Stimulated activated naive CD8-positive, alpha-beta T cell treated with anti-CD3 and anti-CD28 coated beads, Interleukin-15, amount 100 ng/mL, for 72 hours (primary cell): ENCODE measurements at regions not wholly inside any gene's neighbourhood (a gene's known extent, or its start where the extent isn't known, plus 50 kb on each side); places are given as distances from the start of the nearest gene placed in this dataset.

ENCODE experiments used
- ATAC-seq: fragments of 150-1000 bp; cut with Tn5 transposase; 2 replicates; pipeline ENCODE4 v1.10.0; 2021; ENCODE audit warnings: mild to moderate bottlenecking, moderate library complexity
- DNase-seq, 2 donors: peaks; one replicate each; pipeline ENCODE4 v3.0.0; 2021 to 2022
- H3K27ac Mint-ChIP-seq, 2 donors: one replicate each; pipeline ENCODE4 v1.8.0; 2022; ENCODE audit warnings: mild to moderate bottlenecking in 2 of 2, mixed read lengths in 2 of 2, moderate library complexity in 2 of 2
- H3K27me3 Mint-ChIP-seq: one replicate; pipeline ENCODE4 v1.8.0; 2022; ENCODE audit warnings: mixed read lengths
- H3K4me1 Mint-ChIP-seq: one replicate; pipeline ENCODE4 v1.8.0; 2022; ENCODE audit warnings: mild to moderate bottlenecking, mixed read lengths
- H3K4me3 Mint-ChIP-seq, 2 donors: one replicate each; pipeline ENCODE4 v1.8.0; 2022; ENCODE audit warnings: mild to moderate bottlenecking in 2 of 2, mixed read lengths in 2 of 2, moderate library complexity in 1 of 2
- H3K9me3 Mint-ChIP-seq, 2 donors: one replicate each; pipeline ENCODE4 v1.8.0; 2022; ENCODE audit warnings: mixed read lengths in 2 of 2

DNA sequence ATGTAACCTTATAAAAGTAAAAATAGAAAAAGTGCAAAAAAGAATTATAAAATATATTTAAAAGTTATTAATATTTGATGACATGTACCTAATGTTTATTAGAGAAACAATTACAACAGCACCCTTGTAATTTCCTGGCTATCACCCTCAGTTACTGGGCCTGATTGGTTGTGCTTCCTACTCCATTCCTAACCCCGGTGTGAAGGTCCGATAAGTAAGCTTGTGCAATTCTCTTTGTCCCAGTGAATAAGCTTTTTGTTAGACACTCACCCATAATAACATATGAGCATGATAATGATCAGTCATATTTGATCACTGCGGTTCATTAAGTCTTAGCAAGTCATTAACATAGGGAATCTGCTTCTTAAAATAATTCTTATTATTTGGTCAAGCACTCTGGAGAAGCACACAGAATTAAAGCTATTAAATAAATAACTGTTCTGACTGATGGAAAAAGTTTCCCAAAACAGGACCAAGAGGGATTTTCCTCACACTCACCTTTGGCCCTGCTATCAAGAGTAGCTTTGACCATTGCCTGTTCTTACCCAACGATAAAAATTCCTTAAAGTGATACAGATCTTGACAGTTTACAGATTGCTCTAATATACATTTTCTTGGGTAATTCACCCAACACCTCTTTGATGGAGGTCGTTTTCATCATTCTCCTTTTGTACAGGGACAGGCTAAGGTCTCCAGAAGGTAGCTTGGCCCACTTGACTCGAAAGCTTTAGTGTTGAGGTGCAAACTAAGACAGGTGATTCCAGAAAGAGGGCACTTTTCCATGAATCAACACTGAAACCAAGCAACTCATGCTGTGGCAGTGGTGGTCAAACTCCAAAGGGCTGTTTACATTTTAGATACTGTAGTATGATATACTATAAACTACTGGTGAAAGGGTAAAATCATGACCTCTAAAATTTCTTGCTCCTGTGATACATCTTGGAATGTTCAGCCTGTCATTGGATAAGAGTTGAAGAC is 543.0 kb upstream of the KCNMB2 start:
- ATAC-seq (no peak), DNase-seq (no peak)
- no peaks in the 10 kb centered on the region for H3K27me3 Mint-ChIP-seq
- H3K9me3 Mint-ChIP-seq: peaks cover 0 to under 1% of the 10 kb centered on the region in 2 donors
- no peak overlapping the region for H3K27ac Mint-ChIP-seq
- no peak overlapping the region for H3K4me3 Mint-ChIP-seq
- peaks cover 41% of the 10 kb centered on the region for H3K4me1 Mint-ChIP-seq

DNA sequence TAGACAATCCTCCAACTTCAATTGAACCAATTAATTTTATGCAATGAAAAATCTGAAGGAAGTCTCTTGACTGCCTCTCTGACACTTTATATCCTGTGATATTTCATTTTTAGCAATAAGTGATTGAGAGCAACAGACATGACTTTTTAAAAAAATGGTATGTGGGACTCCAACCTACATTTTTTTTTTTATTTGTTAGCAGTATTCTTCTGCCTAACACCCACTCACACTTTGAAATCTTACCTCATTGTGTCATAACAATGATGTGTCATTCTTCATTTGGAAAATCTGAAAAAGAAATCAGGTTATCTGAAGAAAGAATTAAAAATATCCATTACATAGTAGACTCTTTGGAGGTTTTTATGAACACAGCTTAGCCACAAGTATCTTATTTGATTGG is 541.3 kb upstream of the KCNMB2 start:
- Mint-ChIP-seq H3K4me3 (peak overlapping the region; percentile 4 to 26), H3K27me3 (no peaks in the 10 kb centered on the region), H3K27ac (peak overlapping the region; percentile 83 to 90), H3K9me3 (peaks cover 8 to 17% of the 10 kb centered on the region in 2 donors), H3K4me1 (peaks cover 49% of the 10 kb centered on the region)
- DNase-seq: no peak
- peak; percentile 53 for ATAC-seq

DNA sequence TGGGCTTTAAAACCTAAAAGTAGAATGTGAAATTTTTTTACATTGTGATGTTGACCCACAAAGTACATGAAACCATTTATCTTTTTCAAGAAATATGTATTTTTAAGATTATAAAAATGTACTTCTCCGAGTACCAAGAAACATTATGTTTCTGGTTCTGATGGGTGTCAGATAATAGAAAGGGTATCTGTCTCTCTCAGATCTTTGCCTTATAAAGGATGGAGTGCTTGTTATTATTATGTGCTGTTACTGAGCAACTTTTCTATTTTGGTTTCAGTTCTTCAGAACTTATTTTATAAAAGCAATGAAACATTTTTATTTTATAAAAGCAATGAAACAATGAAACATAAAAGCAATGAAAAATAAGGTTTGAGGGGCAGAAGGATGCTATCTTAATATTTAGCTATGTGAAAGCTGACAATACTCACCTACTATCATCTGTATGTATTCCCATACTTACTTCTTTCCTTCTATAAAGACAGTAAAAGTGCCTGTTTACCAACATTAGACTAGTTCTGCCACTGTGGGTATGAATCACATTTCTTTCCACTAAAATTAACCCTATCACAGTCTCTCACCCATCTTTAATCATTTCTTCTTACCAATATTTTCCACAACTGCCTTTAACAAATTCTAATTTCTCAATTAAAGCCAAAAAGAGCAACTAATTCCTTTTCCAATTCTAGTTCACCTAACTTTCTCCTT is 540.7 kb upstream of the KCNMB2 start:
- Mint-ChIP-seq H3K4me1 (peaks cover 49% of the 10 kb centered on the region), H3K4me3 (peak overlapping the region; percentile 14 to 27), H3K27ac (peak overlapping the region; percentile 83 to 84), H3K9me3 (peaks cover 11 to 22% of the 10 kb centered on the region in 2 donors), H3K27me3 (no peaks in the 10 kb centered on the region)
- ATAC-seq (peak; percentile 80), DNase-seq (no peak)

DNA sequence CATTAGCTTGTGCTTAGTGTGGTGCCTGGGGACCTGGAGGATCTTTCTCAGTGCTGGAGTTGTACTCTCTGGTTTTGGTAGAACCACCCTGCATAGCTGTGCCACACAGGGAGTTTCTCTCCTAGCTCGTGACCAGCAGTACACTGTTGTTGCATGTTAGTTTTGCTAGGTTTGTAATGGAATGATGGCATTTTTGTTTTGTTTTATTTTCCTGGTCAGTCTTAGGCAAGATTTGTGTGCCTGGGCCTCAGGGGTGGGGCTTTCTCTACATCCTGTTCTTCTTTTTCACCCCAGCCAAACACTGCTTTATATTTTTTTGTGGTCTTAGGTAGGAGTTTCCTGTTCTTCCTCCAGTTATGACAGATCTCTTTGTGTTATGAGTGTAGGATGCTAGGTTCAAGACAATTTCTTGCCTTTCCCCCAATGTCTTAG is 534.5 kb upstream of the KCNMB2 start:
- Mint-ChIP-seq H3K27me3 (no peaks in the 10 kb centered on the region), H3K4me1 (peaks cover 75% of the 10 kb centered on the region), H3K9me3 (peaks cover 30 to 31% of the 10 kb centered on the region in 2 donors), H3K4me3 (peak overlapping the region; percentile 55 to 62), H3K27ac (peak overlapping the region; percentile 88 to 91)
- DNase-seq (peak; percentile 35 to 63), ATAC-seq (peak; percentile 94)

DNA sequence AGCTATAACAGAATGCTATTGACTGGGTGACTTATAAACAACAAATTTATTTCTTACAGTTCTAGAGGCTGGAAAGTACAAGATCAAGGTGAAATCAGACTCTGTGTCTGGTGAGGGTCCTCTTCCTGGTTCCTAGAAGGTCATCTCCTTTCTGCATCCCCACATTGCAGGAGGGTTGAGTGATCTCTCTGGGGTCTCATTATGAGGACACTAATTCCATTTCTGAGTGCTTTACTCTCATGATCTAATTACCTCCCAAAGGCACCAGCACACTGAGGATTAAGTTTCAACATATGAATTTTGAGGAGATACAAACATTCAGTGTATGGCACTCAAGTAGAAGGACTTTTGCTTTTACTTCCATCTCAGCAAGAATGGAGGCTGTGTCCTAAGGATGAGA is 534.1 kb upstream of the KCNMB2 start:
- peak overlapping the region; percentile 55 to 62 for H3K4me3 Mint-ChIP-seq
- H3K4me1 Mint-ChIP-seq: peaks cover 70% of the 10 kb centered on the region
- peak; percentile 39 for ATAC-seq
- H3K27ac Mint-ChIP-seq: peak overlapping the region; percentile 88 to 91
- no peaks in the 10 kb centered on the region for H3K27me3 Mint-ChIP-seq
- H3K9me3 Mint-ChIP-seq: peaks cover 30 to 31% of the 10 kb centered on the region in 2 donors
- DNase-seq: peak in 1 of 2 donors; percentile 16

DNA sequence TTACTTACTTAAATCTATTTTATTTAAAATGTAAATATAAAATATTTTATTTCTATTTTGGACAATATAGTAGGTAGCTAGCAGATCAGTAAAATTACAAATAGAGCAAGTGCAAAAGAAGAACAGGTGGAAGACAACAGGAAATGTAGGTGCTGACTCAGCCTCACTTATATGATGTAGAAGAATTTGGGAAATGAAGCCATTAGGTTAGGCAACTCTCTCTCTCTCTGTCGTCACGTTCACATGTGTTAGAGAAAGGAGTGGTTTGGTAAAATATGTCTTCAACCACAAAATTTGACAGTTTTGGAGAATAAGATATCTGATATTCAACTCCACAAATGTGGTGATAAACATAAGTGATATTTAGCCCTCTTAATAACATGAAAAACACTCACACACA is 532.5 kb upstream of the KCNMB2 start:
- ATAC-seq (no peak), DNase-seq (no peak)

DNA sequence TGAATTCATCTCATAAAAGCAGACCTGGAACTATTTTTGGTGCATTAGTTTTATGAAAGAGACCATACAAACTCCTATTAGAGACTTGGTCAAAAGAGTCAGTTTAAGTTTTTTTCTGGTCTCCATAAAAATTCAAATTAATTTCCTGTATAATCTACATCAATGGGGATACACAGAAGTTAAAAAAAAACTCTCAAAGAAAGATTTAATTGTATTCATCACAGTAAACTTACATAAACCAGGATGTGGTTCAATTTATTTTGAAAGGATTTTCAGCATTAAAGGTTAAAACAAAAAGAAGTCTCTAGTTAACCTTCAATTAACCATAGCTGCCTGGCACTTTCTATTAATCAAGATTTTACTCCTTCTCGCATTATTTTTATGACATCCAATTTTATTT is 530.3 kb upstream of the KCNMB2 start:
- ATAC-seq (no peak), DNase-seq (no peak)
- Mint-ChIP-seq H3K27ac (no peak overlapping the region), H3K4me1 (peaks cover 51% of the 10 kb centered on the region), H3K27me3 (no peaks in the 10 kb centered on the region), H3K4me3 (no peak overlapping the region), H3K9me3 (peaks cover 6 to 20% of the 10 kb centered on the region in 2 donors)

More for the DNA sequence above, 532.5 kb upstream of the KCNMB2 start:
- peaks cover 25 to 31% of the 10 kb centered on the region in 2 donors for H3K9me3 Mint-ChIP-seq
- H3K27me3 Mint-ChIP-seq: no peaks in the 10 kb centered on the region
- peak overlapping the region in 1 of 2 donors; percentile 48 for H3K27ac Mint-ChIP-seq
- H3K4me1 Mint-ChIP-seq: peaks cover 56% of the 10 kb centered on the region
- no peak overlapping the region for H3K4me3 Mint-ChIP-seq

DNA sequence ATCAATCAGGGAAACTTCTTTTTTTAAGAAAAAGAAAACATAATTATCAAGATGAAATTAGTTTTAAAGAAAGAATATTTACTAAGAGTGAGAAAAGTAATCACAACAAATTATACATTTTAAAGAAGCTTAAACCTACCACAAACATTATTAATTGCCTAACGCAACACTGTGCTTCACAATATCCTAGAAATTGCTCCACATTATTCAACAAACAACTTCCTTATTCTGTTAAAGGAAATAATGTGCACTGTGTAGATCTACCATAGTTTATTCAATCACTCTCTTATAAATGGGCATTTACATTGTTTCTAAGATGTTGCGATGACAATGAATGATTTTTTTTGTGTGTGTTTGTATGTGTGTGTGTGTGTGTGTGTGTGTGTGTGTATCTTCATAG is 525.9 kb upstream of the KCNMB2 start:
- DNase-seq (no peak), ATAC-seq (no peak)
- peaks cover 13% of the 10 kb centered on the region for H3K4me1 Mint-ChIP-seq
- H3K27ac Mint-ChIP-seq: no peak overlapping the region
- no peaks in the 10 kb centered on the region for H3K27me3 Mint-ChIP-seq
- no peak overlapping the region for H3K4me3 Mint-ChIP-seq
- H3K9me3 Mint-ChIP-seq: no peaks in the 10 kb centered on the region

DNA sequence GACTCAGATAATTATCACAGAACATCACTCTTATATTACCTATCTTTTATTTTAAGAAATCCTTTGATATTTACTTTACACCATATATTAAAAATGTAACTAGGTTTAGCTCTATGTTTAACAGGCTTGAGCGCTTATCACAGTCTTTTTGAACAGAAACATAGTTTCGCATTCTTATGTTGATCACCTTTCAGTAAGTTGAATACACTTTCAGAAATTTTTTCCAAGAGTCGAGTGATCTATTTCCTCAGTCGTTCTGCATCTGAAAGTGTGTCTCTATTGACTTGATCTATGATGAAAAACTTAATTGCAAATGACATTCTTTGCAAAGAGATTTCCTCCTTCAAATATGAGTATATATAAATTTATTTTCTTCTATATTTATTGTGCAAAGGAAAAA is 516.6 kb upstream of the KCNMB2 start:
- Mint-ChIP-seq H3K27me3 (no peaks in the 10 kb centered on the region), H3K27ac (no peak overlapping the region), H3K4me1 (peaks cover 5% of the 10 kb centered on the region), H3K9me3 (no peaks in the 10 kb centered on the region), H3K4me3 (no peak overlapping the region)
- ATAC-seq (no peak), DNase-seq (no peak)

DNA sequence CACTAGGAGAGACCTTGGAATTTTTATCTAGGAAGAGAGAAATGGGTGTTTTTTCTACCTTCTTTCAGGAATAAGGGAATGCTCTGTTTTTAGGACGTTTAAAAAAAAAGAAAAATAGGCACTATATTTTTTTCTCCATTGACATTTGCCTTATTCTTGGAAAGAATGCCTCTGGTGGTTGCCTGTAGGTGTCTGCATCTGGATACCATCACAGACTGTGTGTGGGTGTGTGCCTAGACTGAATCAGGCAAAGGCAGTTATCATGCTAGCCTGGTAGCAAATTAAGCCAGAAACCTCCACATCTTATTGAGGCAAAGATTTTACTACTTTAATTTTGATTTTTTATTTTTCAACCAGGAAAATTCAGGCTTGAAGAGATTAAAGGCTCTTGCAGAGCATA is 513.6 kb upstream of the KCNMB2 start:
- H3K4me3 Mint-ChIP-seq: no peak overlapping the region
- H3K27ac Mint-ChIP-seq: no peak overlapping the region
- no peaks in the 10 kb centered on the region for H3K9me3 Mint-ChIP-seq
- peaks cover 5% of the 10 kb centered on the region for H3K4me1 Mint-ChIP-seq
- ATAC-seq (no peak), DNase-seq (no peak)
- no peaks in the 10 kb centered on the region for H3K27me3 Mint-ChIP-seq

DNA sequence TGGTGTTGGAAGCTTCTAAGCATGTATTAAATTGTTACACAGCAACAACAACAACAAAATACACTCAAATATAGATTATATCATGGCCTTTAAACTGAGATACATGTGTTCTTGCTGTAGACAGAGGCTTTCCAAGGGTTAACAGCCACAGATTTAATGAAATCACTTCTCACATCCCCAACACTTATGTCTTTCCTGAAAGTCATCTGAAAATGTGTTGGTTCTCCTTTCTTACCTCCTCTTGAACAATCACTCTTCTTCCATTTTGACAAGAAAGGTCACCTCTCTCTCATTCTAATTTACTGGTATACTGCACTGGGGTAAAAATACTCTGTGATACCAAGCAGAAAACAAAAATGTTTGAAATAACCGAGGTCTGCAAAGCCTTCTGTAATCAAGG is 507.3 kb upstream of the KCNMB2 start:
- ATAC-seq: no peak

DNA sequence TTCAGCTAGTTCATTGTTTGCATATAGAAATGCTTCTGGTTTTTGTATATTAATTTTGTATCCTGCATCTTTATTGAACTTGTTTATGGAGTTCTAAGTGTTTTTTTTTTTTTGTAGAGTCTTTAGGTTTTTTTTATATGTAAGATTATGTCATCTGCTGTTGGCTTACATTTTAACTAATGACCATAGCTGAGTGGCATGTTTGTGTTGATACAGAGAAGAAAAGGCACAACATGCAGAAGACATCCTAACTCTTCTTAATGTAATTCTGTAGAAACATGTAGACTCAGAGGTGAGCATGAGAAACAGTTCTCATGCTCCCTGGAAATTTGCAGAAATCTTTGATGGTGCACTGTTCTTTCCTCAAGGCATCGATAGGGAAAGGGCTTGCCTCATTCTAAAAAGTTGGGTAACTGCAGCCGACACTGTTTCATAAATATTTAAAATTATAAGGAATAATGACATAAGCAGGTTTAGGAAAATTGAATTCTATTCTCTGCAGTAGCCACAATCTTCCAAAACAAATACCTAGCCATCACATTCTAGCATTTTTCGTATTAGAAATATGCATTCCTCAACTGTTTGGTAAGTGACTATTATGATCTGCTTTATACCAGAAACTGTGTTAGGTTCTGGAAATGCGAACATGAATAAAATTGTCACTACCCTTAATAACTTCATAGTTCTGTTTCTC is 499.6 kb upstream of the KCNMB2 start:
- no peak for ATAC-seq
- H3K4me3 Mint-ChIP-seq: no peak overlapping the region
- no peaks in the 10 kb centered on the region for H3K27me3 Mint-ChIP-seq
- H3K27ac Mint-ChIP-seq: no peak overlapping the region
- no peaks in the 10 kb centered on the region for H3K9me3 Mint-ChIP-seq
- no peak for DNase-seq
- H3K4me1 Mint-ChIP-seq: no peaks in the 10 kb centered on the region

More for the DNA sequence above, 507.3 kb upstream of the KCNMB2 start:
- Mint-ChIP-seq H3K4me3 (no peak overlapping the region), H3K27ac (no peak overlapping the region), H3K4me1 (no peaks in the 10 kb centered on the region), H3K9me3 (no peaks in the 10 kb centered on the region), H3K27me3 (no peaks in the 10 kb centered on the region)
- no peak for DNase-seq

DNA sequence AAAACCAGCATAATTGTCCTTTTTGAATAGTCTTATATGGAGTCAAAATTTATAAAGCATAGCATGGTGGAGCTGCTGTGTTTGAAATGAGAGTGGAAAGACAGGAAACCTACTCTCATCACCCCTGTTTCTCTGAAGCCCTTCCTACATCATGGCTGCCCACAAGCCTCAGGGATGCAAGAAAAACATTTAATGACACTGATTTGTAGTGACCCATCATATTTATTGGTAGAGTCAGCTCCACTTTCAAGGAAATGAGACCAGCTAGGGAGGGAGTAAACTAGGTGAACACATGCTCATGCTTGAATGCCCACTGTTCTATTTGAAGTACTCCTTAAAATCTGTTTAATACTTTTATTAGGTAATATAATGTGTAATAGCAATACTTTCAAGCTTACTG is 494.3 kb upstream of the KCNMB2 start:
- no peak overlapping the region for H3K4me3 Mint-ChIP-seq

DNA sequence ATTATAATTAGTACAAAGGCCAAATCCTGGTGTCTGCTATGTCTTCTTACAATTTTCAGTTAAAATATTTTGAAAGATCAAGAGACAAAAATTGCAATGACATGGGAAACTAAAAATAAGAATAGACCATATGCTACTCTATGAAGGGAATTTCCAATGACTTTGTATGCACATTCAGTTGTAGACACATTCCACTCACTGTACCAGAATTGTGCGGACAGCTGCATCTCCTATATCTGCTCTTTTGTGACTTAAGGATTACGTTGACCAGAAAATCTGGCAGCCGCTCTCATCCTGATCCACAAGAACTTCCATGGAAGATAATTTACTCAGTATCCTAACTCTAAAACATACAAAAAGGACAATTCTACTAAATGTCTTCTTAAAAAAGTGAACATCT is 493.9 kb upstream of the KCNMB2 start:
- Mint-ChIP-seq H3K27ac (no peak overlapping the region), H3K4me1 (no peaks in the 10 kb centered on the region), H3K27me3 (no peaks in the 10 kb centered on the region), H3K9me3 (peaks cover 0 to 9% of the 10 kb centered on the region in 2 donors), H3K4me3 (no peak overlapping the region)
- ATAC-seq: no peak
- no peak for DNase-seq

More for the DNA sequence above, 494.3 kb upstream of the KCNMB2 start:
- no peak overlapping the region for H3K27ac Mint-ChIP-seq
- peaks cover 0 to 9% of the 10 kb centered on the region in 2 donors for H3K9me3 Mint-ChIP-seq
- ATAC-seq (no peak), DNase-seq (no peak)
- H3K4me1 Mint-ChIP-seq: no peaks in the 10 kb centered on the region
- no peaks in the 10 kb centered on the region for H3K27me3 Mint-ChIP-seq

DNA sequence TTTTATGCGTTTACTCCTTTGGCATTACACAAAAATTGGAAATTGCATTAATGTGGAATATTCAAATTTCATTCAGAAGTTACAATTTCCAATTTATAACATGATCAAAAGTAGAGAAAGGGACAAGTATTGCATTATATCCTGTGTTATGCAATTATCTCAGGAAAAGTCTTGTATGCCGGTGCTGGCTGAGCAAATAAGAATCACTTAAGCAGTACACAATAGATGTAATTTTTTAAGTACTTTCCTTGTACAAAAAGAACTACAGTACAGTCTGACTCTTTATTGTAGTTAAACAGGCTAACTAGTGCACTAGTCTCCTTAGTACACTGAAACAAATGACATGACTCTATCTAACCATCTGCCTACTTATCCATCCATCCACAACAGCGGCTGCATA is 493.2 kb upstream of the KCNMB2 start:
- Mint-ChIP-seq H3K4me3 (no peak overlapping the region), H3K9me3 (peaks cover 0 to 9% of the 10 kb centered on the region in 2 donors), H3K27ac (no peak overlapping the region), H3K27me3 (no peaks in the 10 kb centered on the region), H3K4me1 (no peaks in the 10 kb centered on the region)
- ATAC-seq (no peak), DNase-seq (no peak)
